ENCODE measurements at regions not wholly inside any gene's neighbourhood (a gene's known extent, or its start where the extent isn't known, plus 50 kb on each side); places are given as distances from the start of the nearest gene placed in this dataset.
"Not testable (repeated sequence)": the region's sequence is repeated elsewhere in the genome, so short reads cannot be mapped to it uniquely, and the experiment has no call there.

DNA sequence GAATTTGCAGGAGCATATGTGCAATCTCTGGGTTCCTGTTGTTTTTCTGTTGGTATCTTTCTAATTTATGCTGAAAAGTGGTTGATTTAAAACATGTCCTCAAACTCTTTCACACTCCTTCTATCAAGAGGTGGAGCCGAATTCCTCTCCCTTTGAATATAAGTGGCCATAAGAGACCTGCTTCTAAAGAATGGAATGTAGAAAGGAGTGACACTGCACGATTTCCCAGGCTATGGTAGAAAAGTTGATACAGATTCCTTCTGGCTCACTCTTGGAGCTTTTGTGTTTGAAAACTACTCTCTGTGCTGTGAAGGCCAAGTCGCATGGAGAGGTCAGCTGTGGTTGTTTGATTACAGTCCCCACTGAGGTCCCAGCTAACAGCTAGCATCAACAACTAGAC is 613.2 kb downstream of the ETNK1 start:
- no peak overlapping the region for H3K4me3 ChIP-seq (ENCODE audit: low read depth, low read length)
- DNase-seq (ENCODE audit: low read depth, low spot score) = no peak
- TF ChIP-seq, protein P1, sequence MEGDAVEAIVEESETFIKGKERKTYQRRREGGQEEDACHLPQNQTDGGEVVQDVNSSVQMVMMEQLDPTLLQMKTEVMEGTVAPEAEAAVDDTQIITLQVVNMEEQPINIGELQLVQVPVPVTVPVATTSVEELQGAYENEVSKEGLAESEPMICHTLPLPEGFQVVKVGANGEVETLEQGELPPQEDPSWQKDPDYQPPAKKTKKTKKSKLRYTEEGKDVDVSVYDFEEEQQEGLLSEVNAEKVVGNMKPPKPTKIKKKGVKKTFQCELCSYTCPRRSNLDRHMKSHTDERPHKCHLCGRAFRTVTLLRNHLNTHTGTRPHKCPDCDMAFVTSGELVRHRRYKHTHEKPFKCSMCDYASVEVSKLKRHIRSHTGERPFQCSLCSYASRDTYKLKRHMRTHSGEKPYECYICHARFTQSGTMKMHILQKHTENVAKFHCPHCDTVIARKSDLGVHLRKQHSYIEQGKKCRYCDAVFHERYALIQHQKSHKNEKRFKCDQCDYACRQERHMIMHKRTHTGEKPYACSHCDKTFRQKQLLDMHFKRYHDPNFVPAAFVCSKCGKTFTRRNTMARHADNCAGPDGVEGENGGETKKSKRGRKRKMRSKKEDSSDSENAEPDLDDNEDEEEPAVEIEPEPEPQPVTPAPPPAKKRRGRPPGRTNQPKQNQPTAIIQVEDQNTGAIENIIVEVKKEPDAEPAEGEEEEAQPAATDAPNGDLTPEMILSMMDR (IDR thresholded peaks at IDR 0.05; ENCODE audit: low read depth, low read length) = no peak
- in situ Hi-C loops (cut with HindIII; ENCODE audit: low sequenced_read_pairs) = no loop called here

DNA sequence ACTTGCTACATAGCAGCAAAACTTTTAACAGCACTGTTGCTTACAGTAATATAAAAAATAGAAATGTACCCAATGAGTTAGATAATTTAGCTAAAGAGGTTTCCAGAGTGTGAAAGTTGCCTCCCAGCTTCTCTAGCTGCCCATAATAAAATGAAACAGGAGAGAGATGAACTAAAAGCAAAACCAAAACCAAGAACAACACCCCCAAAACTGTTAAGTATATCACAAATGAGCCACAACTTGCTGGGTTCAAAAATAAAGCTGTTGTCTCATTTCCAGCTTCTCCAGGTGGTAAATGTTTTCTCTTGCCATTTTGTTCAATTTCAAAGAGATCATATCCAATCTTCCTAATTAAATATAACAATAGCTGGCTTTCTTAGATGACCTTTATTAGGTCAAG is 614.0 kb downstream of the ETNK1 start:
- DNase-seq (ENCODE audit: low read depth, low spot score) = no peak
- TF ChIP-seq, protein P1 (IDR thresholded peaks at IDR 0.05; ENCODE audit: low read depth, low read length) = no peak
- no peak overlapping the region for H3K4me3 ChIP-seq (ENCODE audit: low read depth, low read length)
- in situ Hi-C loops (cut with HindIII; ENCODE audit: low sequenced_read_pairs) = no loop called here

DNA sequence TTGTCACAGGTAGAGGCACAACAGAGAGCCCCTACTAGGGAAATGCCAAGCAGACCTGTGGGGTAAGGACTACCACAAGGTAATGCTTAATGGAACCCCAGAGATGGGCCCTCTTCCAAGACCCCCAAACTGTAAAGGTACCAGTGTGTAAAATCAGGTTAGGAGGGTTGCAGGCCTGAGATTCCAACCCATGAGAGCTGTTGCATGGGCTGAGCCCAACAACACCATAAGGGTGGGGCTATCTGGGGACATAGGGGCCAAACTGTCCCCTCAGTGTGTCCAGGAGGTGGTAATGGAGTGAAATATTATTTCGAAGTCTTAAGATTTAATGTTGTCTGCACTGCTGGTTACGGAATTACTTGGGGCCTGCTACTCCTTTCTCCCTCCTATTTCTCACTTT is 620.2 kb downstream of the ETNK1 start:
- TF ChIP-seq, protein P1 (IDR thresholded peaks at IDR 0.05; ENCODE audit: low read depth, low read length) = no peak
- DNase-seq (ENCODE audit: low read depth, low spot score) = no peak
- no peak overlapping the region for H3K4me3 ChIP-seq (ENCODE audit: low read depth, low read length)
- in situ Hi-C loops (cut with HindIII; ENCODE audit: low sequenced_read_pairs) = no loop called here

DNA sequence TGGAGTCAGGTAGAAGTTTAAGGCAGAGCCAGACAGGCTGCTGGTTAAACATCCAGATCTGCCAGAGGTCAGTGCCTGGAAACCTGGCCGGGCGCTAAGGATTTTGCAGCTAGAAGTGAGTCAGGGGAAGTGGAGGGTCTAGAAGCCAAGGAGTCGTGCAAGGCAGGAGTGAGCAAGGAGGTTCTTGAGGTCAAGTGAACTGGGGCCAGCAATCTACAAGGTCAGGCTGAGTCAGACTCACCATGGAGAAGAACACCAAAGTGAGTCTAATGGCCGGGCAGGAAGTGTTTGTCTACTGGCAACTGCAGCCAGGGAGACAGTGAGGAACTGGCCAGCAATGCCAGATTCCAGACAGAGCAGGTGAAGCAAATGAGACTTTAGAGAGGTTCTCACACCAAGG is 628.2 kb downstream of the ETNK1 start:
- TF ChIP-seq, protein P1 (IDR thresholded peaks at IDR 0.05; ENCODE audit: low read depth, low read length) = no peak
- in situ Hi-C loops (cut with HindIII; ENCODE audit: low sequenced_read_pairs) = no loop called here
- H3K4me3 ChIP-seq (ENCODE audit: low read depth, low read length) = no peak overlapping the region
- no peak for DNase-seq (ENCODE audit: low read depth, low spot score)

DNA sequence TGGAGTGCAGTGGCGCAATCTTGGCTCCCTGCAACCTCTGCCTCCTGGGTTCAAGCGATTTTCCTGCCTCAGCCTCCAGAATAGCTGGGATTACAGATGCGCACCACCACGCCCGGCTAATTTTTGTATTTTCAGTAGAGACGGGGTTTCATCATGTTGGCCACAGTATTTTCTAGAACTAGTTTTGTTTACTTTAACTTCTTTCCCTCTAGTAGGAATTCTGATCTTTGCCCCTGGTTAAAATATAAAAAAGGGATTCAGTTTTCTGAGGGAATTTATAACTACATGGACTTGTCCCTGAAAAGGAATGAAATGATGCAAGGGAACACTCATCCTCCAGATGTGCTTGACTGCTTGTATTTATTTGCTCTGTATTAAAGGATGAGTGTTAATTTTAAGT is 628.9 kb downstream of the ETNK1 start:
- in situ Hi-C loops (cut with HindIII; ENCODE audit: low sequenced_read_pairs); H3K4me3 ChIP-seq (ENCODE audit: low read depth, low read length); DNase-seq (ENCODE audit: low read depth, low spot score): not testable (repeated sequence)

DNA sequence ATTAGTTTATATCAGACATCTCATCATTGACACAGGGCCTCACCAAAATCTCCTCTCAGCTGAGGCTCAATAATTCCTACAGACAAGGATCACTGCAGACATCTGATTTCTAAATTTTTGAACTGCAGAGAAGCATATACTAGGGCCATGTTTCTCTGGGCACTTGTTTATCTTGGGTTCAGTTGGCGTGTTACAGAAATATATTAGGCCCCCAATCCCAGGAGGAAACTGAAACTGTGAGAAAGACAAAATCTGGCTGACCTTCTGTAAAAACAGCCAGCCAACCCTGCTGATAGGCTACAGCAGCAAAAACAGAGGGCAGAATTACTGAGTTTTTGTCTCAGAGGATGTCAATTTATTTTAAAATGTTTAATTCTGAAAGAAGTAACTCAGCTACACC is 634.6 kb downstream of the ETNK1 start:
- DNase-seq (ENCODE audit: low read depth, low spot score) = no peak
- in situ Hi-C loops (cut with HindIII; ENCODE audit: low sequenced_read_pairs) = no loop called here
- TF ChIP-seq, protein P1 (IDR thresholded peaks at IDR 0.05; ENCODE audit: low read depth, low read length) = no peak
- no peak overlapping the region for H3K4me3 ChIP-seq (ENCODE audit: low read depth, low read length)

DNA sequence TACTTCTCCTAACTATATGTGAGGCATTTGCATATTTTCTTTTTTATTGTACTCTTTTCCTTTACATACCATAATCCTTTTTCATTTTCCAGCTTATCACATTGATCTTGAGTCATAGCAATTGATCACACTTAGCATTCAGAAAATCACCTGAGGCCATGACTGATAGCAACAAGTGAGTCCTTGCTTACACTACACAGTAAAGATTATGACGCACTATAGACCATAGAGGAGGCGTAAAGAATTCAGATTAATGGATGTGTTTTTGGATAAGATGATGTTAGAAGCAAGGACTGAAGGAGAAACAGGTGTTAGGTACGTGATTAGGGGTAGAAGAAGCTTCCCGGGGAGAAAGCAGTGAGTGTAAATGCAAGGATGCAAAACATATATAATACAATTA is 637.7 kb downstream of the ETNK1 start:
- H3K4me3 ChIP-seq (ENCODE audit: low read depth, low read length) = no peak overlapping the region
- no peak for DNase-seq (ENCODE audit: low read depth, low spot score)
- in situ Hi-C loops (cut with HindIII; ENCODE audit: low sequenced_read_pairs) = no loop called here
- TF ChIP-seq, protein P1 (IDR thresholded peaks at IDR 0.05; ENCODE audit: low read depth, low read length) = no peak
